A549 (cell line): ENCODE measurements at regions not wholly inside any gene's neighbourhood (a gene's known extent, or its start where the extent isn't known, plus 50 kb on each side); places are given as distances from the start of the nearest gene placed in this dataset.

Source experiments
- ATAC-seq, 2 experiments: fragments of 200-7000 bp in 1 of 2; fragments of >200 bp in 1 of 2; cut with Nextera tagmentation in 1 of 2; cut with Tn5 transposase in 1 of 2; 3 replicates each; pipeline versions ENCODE4 v1.8.0 to v1.9.1; 2018 to 2020; ENCODE audit warnings: mild to moderate bottlenecking in 1 of 2, moderate library complexity in 1 of 2
- CTCF ChIA-PET: fragments of 300-600 bp; sonication (Branson Sonifier 250); formaldehyde crosslinking; extraction: SDS; loops from one replicate; lab custom pipeline; 2021; ENCODE audit warnings: antibody characterized with exemption, inconsistent platforms; lab: Yijun Ruan, JAX
- POLR2A ChIA-PET: fragments of 350-600 bp; formaldehyde crosslinking; extraction: SDS; loops from one replicate; lab custom pipeline; 2021; ENCODE audit warnings: antibody characterized with exemption, inconsistent platforms; lab: Yijun Ruan, JAX
- DNase-seq, 2 experiments: peaks; one replicate each; pipeline versions ENCODE4 v3.0.0 to v3.0.0-alpha.2; 2011 to 2016; ENCODE audit warnings: low read depth in 1 of 2, low spot score in 1 of 2
- FAIRE-seq: peaks from 2 replicates; lab custom pipeline; 2011; peaks lifted over from hg19 to GRCh38; lab: Jason Lieb, UNC
- H3K27ac ChIP-seq, 2 experiments: fragments of >200 bp; sonication (Bioruptor Twin); formaldehyde crosslinking; 3 replicates each; pipeline ENCODE4 v1.5.1; 2016 to 2017
- H3K4me1 ChIP-seq: fragments of >200 bp; sonication (Bioruptor Twin); formaldehyde crosslinking; 3 replicates; pipeline ENCODE4 v1.6.1; 2016
- H3K4me2 ChIP-seq: fragments of >200 bp; sonication (Bioruptor Twin); formaldehyde crosslinking; 3 replicates; pipeline ENCODE4 v1.6.1; 2016
- H3K4me3 ChIP-seq: fragments of >200 bp; sonication (Bioruptor Twin); formaldehyde crosslinking; 3 replicates; pipeline ENCODE4 v1.5.1; 2016
- H3K9me3 ChIP-seq: fragments of >200 bp; sonication (Bioruptor Twin); formaldehyde crosslinking; 3 replicates; pipeline ENCODE4 v1.6.1; 2016
- CBX2 ChIP-seq: fragments of 200-600 bp; sonication (generic); IDR thresholded peaks from 2 replicates; pipeline ENCODE4 v1.6.1; 2016; ENCODE audit warnings: low read depth, mild to moderate bottlenecking, borderline replicate concordance
- CHD2 ChIP-seq: fragments of 150-350 bp; IDR thresholded peaks from 2 replicates; pipeline ENCODE4 v1.6.1; 2014; ENCODE audit warnings: low read length; ENCODE audit not compliant: partially characterized antibody
- CTCF ChIP-seq: fragments of >200 bp; sonication (Bioruptor Twin); formaldehyde crosslinking; IDR thresholded peaks from 3 replicates; pipeline ENCODE4 v1.5.1; 2016
- EHF ChIP-seq: fragments of 250-450 bp; sonication (Bioruptor Pico); IDR thresholded peaks from 2 replicates; pipeline ENCODE4 v1.5.0; 2020; ENCODE audit warnings: mild to moderate bottlenecking
- FOSL2 ChIP-seq, 2 experiments: fragments of 450-650 bp in 1 of 2; fragments of >200 bp in 1 of 2; sonication (Bioruptor Twin) in 1 of 2; formaldehyde crosslinking; IDR thresholded peaks; 2 replicates each; pipeline versions ENCODE4 v1.5.0 to v1.6.1; 2016 to 2020; ENCODE audit warnings: mild to moderate bottlenecking in 1 of 2, moderate library complexity in 1 of 2
- HDAC2 ChIP-seq: fragments of 200-600 bp; sonication (generic); IDR thresholded peaks from 2 replicates; pipeline ENCODE4 v1.6.1; 2016
- HMGXB4 ChIP-seq: fragments of 250-450 bp; sonication (Bioruptor Pico); IDR thresholded peaks from 2 replicates; pipeline ENCODE4 v1.5.0; 2021; ENCODE audit warnings: mild to moderate bottlenecking, moderate library complexity, borderline replicate concordance
- HOXA7 ChIP-seq: fragments of 250-450 bp; sonication (Bioruptor Pico); IDR thresholded peaks from 2 replicates; pipeline ENCODE4 v1.5.0; 2020; ENCODE audit warnings: mild to moderate bottlenecking, moderate library complexity
- MAFK ChIP-seq: fragments of 450-650 bp; IDR thresholded peaks from 2 replicates; pipeline ENCODE4 v1.6.1; 2014; ENCODE audit not compliant: partially characterized antibody
- PBX3 ChIP-seq: IDR thresholded peaks from 2 replicates; pipeline ENCODE4 v1.6.1; 2012
- RAD21 ChIP-seq, 2 experiments: fragments of >200 bp in 1 of 2; sonication (Bioruptor Twin) in 1 of 2; formaldehyde crosslinking in 1 of 2; IDR thresholded peaks in 1 of 2; conservative IDR thresholded peaks in 1 of 2; 2 replicates in 1 of 2; 3 replicates in 1 of 2; pipeline ENCODE4 v1.6.1; 2012 to 2018; ENCODE audit warnings: inconsistent platforms in 1 of 2
- RARB ChIP-seq: fragments of 250-450 bp; sonication (Bioruptor Pico); IDR thresholded peaks from 2 replicates; pipeline ENCODE4 v1.8.0; 2021; ENCODE audit warnings: mild to moderate bottlenecking, moderate library complexity
- SMC3 ChIP-seq: fragments of >200 bp; sonication (Bioruptor Twin); formaldehyde crosslinking; IDR thresholded peaks from 3 replicates; pipeline ENCODE4 v1.6.1; 2018; ENCODE audit warnings: inconsistent platforms
- SREBF2 ChIP-seq: fragments of 450-650 bp; IDR thresholded peaks from 2 replicates; pipeline ENCODE4 v1.6.1; 2014; ENCODE audit warnings: mild to moderate bottlenecking, moderate library complexity
- TP53 ChIP-seq: fragments of 250-450 bp; sonication (Bioruptor Pico); IDR thresholded peaks from 2 replicates; pipeline ENCODE4 v1.5.0; 2021; ENCODE audit warnings: mild to moderate bottlenecking, moderate library complexity
- USF2 ChIP-seq: fragments of 450-650 bp; IDR thresholded peaks from 2 replicates; pipeline ENCODE4 v1.6.1; 2014; ENCODE audit warnings: antibody characterized with exemption
- WGBS: methylation state at CpG from one replicate; pipeline ENCODE4 v1.1.6; 2017; ENCODE audit errors: missing lambda C conversion rate; 5-methylcytosine and 5-hydroxymethylcytosine counted together

GRCh38 chr6:53437557-53438202 lies 88.9 kb upstream of the ELOVL5 start:
- Histone ChIP-seq H3K4me3 (no peak overlapping the region), H3K27ac (peak overlapping the region; percentile 58 to 73; a peak in 4 of 6 replicates), H3K4me1 (peaks cover 18% of the 10 kb centered on the region), H3K9me3 (no peaks in the 10 kb centered on the region), H3K4me2 (no peak overlapping the region; the same call in 2 of the 3 replicates)
- peak; percentile 81 to 96 for ATAC-seq
- TF ChIP-seq RARB (CRISPR knock-in tag) = no peak
- peak; percentile 74 for TF ChIP-seq SMC3
- TF ChIP-seq CBX2 = no peak
- TF ChIP-seq PBX3 = no peak
- no peak for TF ChIP-seq FOSL2 (IDR thresholded peaks at IDR 0.05)
- peak; percentile 75 for TF ChIP-seq FOSL2 (CRISPR knock-in tag; IDR thresholded peaks at IDR 0.05)
- peak; percentile 67 for TF ChIP-seq CTCF
- TF ChIP-seq CHD2 = no peak
- no peak for TF ChIP-seq TP53 (CRISPR knock-in tag)
- peak; percentile 59 for TF ChIP-seq MAFK
- no peak for TF ChIP-seq EHF (CRISPR knock-in tag)
- no peak for TF ChIP-seq USF2
- TF ChIP-seq RAD21 (conservative IDR thresholded peaks at IDR 0.05 in 1 of 2, IDR thresholded peaks at IDR 0.05 in 1 of 2) = peak; percentile 77 to 81
- TF ChIP-seq HDAC2 = no peak
- DNase-seq = peak; percentile 37 to 73
- 29% methylated on average over 5 of the region's 5 CpGs for WGBS
- CTCF ChIA-PET = interaction anchor here (0.6 to 5.2 kb wide), 15 partner anchors 9 to 281 kb away, joined by 3 to 40 read pairs (median 3); no protein-coding TSS in a partner anchor
- no peak for FAIRE-seq
- POLR2A ChIA-PET = no interaction called here

GRCh38 chr6:53436526-53437303 lies 88.0 kb upstream of the ELOVL5 start:
- Histone ChIP-seq H3K4me1 (peaks cover 25% of the 10 kb centered on the region), H3K9me3 (no peaks in the 10 kb centered on the region)
- ATAC-seq = no peak
- no peak for TF ChIP-seq CBX2
- no peak for TF ChIP-seq HOXA7 (CRISPR knock-in tag)
- no peak for TF ChIP-seq SREBF2
- no peak for TF ChIP-seq HMGXB4
- TF ChIP-seq, all 56 proteins: peak for 0
- Histone ChIP-seq H3K4me2 (no peak overlapping the region), H3K4me3 (no peak overlapping the region), H3K27ac (peak overlapping the region; percentile 58 to 73; a peak in 4 of 6 replicates)
- DNase-seq (no peak), FAIRE-seq (no peak)
- ChIA-PET CTCF (interaction anchor here (0.7 to 5.2 kb wide), 15 partner anchors 9 to 282 kb away, joined by 3 to 40 read pairs (median 3); no protein-coding TSS in a partner anchor), POLR2A (no interaction called here)
- 61% methylated on average over 7 of the region's 7 CpGs for WGBS
